ENCODE measurements at regions not wholly inside any gene's neighbourhood (a gene's known extent, or its start where the extent isn't known, plus 50 kb on each side); places are given as distances from the start of the nearest gene placed in this dataset.
"Not testable (repeated sequence)": the region's sequence is repeated elsewhere in the genome, so short reads cannot be mapped to it uniquely, and the experiment has no call there.

- TF ChIP-seq ZNF274 (IDR thresholded peaks at IDR 0.05; ENCODE audit: low read length), result no peak
- TF ChIP-seq ZNF274 (tag by site-specific recombination; IDR thresholded peaks at IDR 0.05; ENCODE audit: borderline replicate concordance), result no peak
- TF ChIP-seq ZFHX2 (tag by site-specific recombination; conservative IDR thresholded peaks at IDR 0.05), result peak; percentile 44
- no peak for TF ChIP-seq ZNF692 (tag by site-specific recombination; IDR thresholded peaks at IDR 0.05)
- no peak for TF ChIP-seq ZNF530 (tag by site-specific recombination; IDR thresholded peaks at IDR 0.05; ENCODE audit: low read depth)
- TF ChIP-seq CTCF (tag by site-specific recombination; IDR thresholded peaks at IDR 0.05), result peak; percentile 73
- TF ChIP-seq IKZF3 (tag by site-specific recombination; IDR thresholded peaks at IDR 0.05), result peak; percentile 40; the same call in 1 of the 2 replicates
- no peak for TF ChIP-seq ZNF660 (tag by site-specific recombination; IDR thresholded peaks at IDR 0.05)
Observed at GRCh38 chr22:16717699-16718558, 107.3 kb downstream of the XKR3 start (continued).

GRCh38 chr22:16714568-16714967 is 110.6 kb downstream of the XKR3 start:
- POLR2A ChIA-PET; H3K4me1 ChIP-seq (ENCODE audit: control insufficient read depth, insufficient read depth, low read length): not testable (repeated sequence)

GRCh38 chr22:16702318-16702870 is 109.8 kb upstream of the CCT8L2 start:
- H3K4me3 ChIP-seq (ENCODE audit: low read depth, low read length); H3K36me3 ChIP-seq (ENCODE audit: control insufficient read depth in 2 of 2, insufficient read depth in 1 of 2, low read length in 2 of 2); H3K4me1 ChIP-seq (ENCODE audit: control insufficient read depth, insufficient read depth, low read length); H3K9me3 ChIP-seq (ENCODE audit: control insufficient read depth, insufficient read depth, low read depth, low read length); H3K27ac ChIP-seq (ENCODE audit: extremely low read depth, low read depth, low read length); POLR2A ChIA-PET; CTCF ChIA-PET: not testable (repeated sequence)

More at GRCh38 chr22:16714568-16714967, 110.6 kb downstream of the XKR3 start:
- CTCF ChIA-PET, result interaction anchor here (0.6 kb wide), 1 partner anchor 1362 kb away, joined by 4 read pairs; no protein-coding TSS in a partner anchor
- not testable (repeated sequence) for H3K27ac ChIP-seq (ENCODE audit: extremely low read depth, low read depth, low read length); H3K9me3 ChIP-seq (ENCODE audit: control insufficient read depth, insufficient read depth, low read depth, low read length); H3K36me3 ChIP-seq (ENCODE audit: control insufficient read depth in 2 of 2, insufficient read depth in 1 of 2, low read length in 2 of 2); H3K4me3 ChIP-seq (ENCODE audit: low read depth, low read length)

GRCh38 chr22:16700390-16700789 is 107.8 kb upstream of the CCT8L2 start:
- H3K4me1 ChIP-seq (ENCODE audit: control insufficient read depth, insufficient read depth, low read length); H3K27ac ChIP-seq (ENCODE audit: extremely low read depth, low read depth, low read length); CTCF ChIA-PET; H3K4me3 ChIP-seq (ENCODE audit: low read depth, low read length); H3K36me3 ChIP-seq (ENCODE audit: control insufficient read depth in 2 of 2, insufficient read depth in 1 of 2, low read length in 2 of 2); H3K9me3 ChIP-seq (ENCODE audit: control insufficient read depth, insufficient read depth, low read depth, low read length); POLR2A ChIA-PET: not testable (repeated sequence)

GRCh38 chr22:16699326-16699725 is 106.7 kb upstream of the CCT8L2 start:
- ChIA-PET POLR2A (no interaction called here), CTCF (interaction anchor here (0.6 kb wide), 1 partner anchor 19 kb away, joined by 5 read pairs; no protein-coding TSS in a partner anchor)
- Histone ChIP-seq H3K27ac (ENCODE audit: extremely low read depth, low read depth, low read length) (no peak overlapping the region), H3K4me1 (ENCODE audit: control insufficient read depth, insufficient read depth, low read length) (no peaks in the 10 kb centered on the region), H3K36me3 (ENCODE audit: control insufficient read depth in 2 of 2, insufficient read depth in 1 of 2, low read length in 2 of 2) (no peaks in the 10 kb centered on the region), H3K4me3 (ENCODE audit: low read depth, low read length) (no peak overlapping the region), H3K9me3 (ENCODE audit: control insufficient read depth, insufficient read depth, low read depth, low read length) (no peaks in the 10 kb centered on the region)
- TF ChIP-seq ZNF292 (tag by site-specific recombination; IDR thresholded peaks at IDR 0.05; ENCODE audit: borderline replicate concordance, low read depth), result no peak
- TF ChIP-seq ZNF549 (tag by site-specific recombination; IDR thresholded peaks at IDR 0.05), result no peak
- TF ChIP-seq ZNF776 (tag by site-specific recombination; IDR thresholded peaks at IDR 0.05; ENCODE audit: borderline replicate concordance), result no peak
- TF ChIP-seq TSHZ1 (tag by site-specific recombination; IDR thresholded peaks at IDR 0.05; ENCODE audit: borderline replicate concordance), result no peak
- no peak for TF ChIP-seq ZNF148 (tag by site-specific recombination; IDR thresholded peaks at IDR 0.05; ENCODE audit: borderline replicate concordance)

Data from HEK293 (cell line).